PC-9 (cell line): ENCODE measurements at regions not wholly inside any gene's neighbourhood (a gene's known extent, or its start where the extent isn't known, plus 50 kb on each side); places are given as distances from the start of the nearest gene placed in this dataset.
"Not testable (repeated sequence)": the region's sequence is repeated elsewhere in the genome, so short reads cannot be mapped to it uniquely, and the experiment has no call there.

Experiments
- BruUV-seq: library from RNA; stranded (reverse); fragments of 400-500 nt; replicated peaks from 2 replicates; lab custom pipeline; 2021; lab: Mats Ljungman, UMichigan
- CTCF ChIA-PET: fragments of 300-600 bp; sonication (Branson Sonifier 250); formaldehyde crosslinking; loops from one replicate; lab custom pipeline; 2022; ENCODE audit warnings: antibody characterized with exemption; lab: Charles Lee
- POLR2A ChIA-PET: fragments of 300-600 bp; sonication (Branson Sonifier 250); formaldehyde crosslinking; loops from one replicate; lab custom pipeline; 2022; ENCODE audit warnings: antibody characterized with exemption; ENCODE audit not compliant: unreplicated experiment; lab: Charles Lee
- DNase-seq, 2 experiments: peaks; one replicate each; pipeline versions ENCODE4 v3.0.0 to v3.0.0-alpha.2; 2015 to 2022; ENCODE audit warnings: mixed read lengths in 1 of 2
- H2AFZ ChIP-seq: fragments of 200-600 bp; sonication (generic); 2 replicates; pipeline ENCODE4 v1.8.1; 2017; ENCODE audit warnings: antibody characterized with exemption
- H3F3A ChIP-seq: fragments of 200-600 bp; sonication (generic); 2 replicates; pipeline ENCODE4 v1.8.1; 2017; ENCODE audit warnings: antibody characterized with exemption, mild to moderate bottlenecking, low read depth; ENCODE audit not compliant: insufficient read depth
- H3K27ac ChIP-seq: fragments of 200-600 bp; sonication (generic); 2 replicates; pipeline ENCODE4 v1.6.1; 2016; ENCODE audit warnings: mixed run types
- H3K27me3 ChIP-seq: fragments of 200-600 bp; sonication (generic); 2 replicates; pipeline ENCODE4 v1.6.1; 2016; ENCODE audit warnings: low read depth, mixed run types; ENCODE audit not compliant: insufficient read depth
- H3K36me3 ChIP-seq: fragments of 200-600 bp; sonication (generic); 2 replicates; pipeline ENCODE4 v1.6.1; 2016; ENCODE audit warnings: low read depth, mixed run types
- H3K4me1 ChIP-seq: fragments of 200-600 bp; sonication (generic); replicated peaks from 2 replicates; pipeline ENCODE4 v1.6.1; 2016; ENCODE audit warnings: mixed run types; ENCODE audit not compliant: insufficient read depth
- H3K4me2 ChIP-seq: fragments of 200-600 bp; sonication (generic); 2 replicates; pipeline ENCODE4 v1.6.1; 2017; ENCODE audit warnings: mixed run types
- H3K4me3 ChIP-seq: fragments of 200-600 bp; sonication (generic); 2 replicates; pipeline ENCODE4 v1.6.1; 2016; ENCODE audit warnings: mixed run types
- H3K79me2 ChIP-seq: fragments of 200-600 bp; sonication (generic); 2 replicates; pipeline ENCODE4 v1.6.1; 2017; ENCODE audit warnings: low read depth, mixed run types
- H3K9me2 ChIP-seq: fragments of 200-600 bp; sonication (generic); 2 replicates; pipeline ENCODE4 v1.8.1; 2017; ENCODE audit warnings: mild to moderate bottlenecking; ENCODE audit not compliant: insufficient read depth
- H3K9me3 ChIP-seq: fragments of 200-600 bp; sonication (generic); 2 replicates; pipeline ENCODE4 v1.8.1; 2016; ENCODE audit warnings: low read depth; ENCODE audit not compliant: insufficient read depth
- H4K20me1 ChIP-seq: fragments of 200-600 bp; sonication (generic); 2 replicates; pipeline ENCODE4 v1.8.1; 2017; ENCODE audit not compliant: insufficient read depth
- EZH2 ChIP-seq: fragments of 200-600 bp; sonication (generic); IDR thresholded peaks from 2 replicates; pipeline ENCODE4 v1.8.0; 2017; ENCODE audit warnings: antibody characterized with exemption, low read depth
- intact Hi-C: fragments of 100-400 bp; cut with micrococcal nuclease; formaldehyde crosslinking; loops from one replicate; pipeline ENCODE4 v1.10.0; 2022; ENCODE audit not compliant: unreplicated experiment
- TF ChIP-seq, protein P1 (sequence below): fragments of 200-600 bp; sonication (generic); conservative IDR thresholded peaks from 2 replicates; pipeline ENCODE4 v1.6.1; 2017; ENCODE audit warnings: mixed run types, antibody characterized with exemption, mild to moderate bottlenecking, moderate library complexity

DNA sequence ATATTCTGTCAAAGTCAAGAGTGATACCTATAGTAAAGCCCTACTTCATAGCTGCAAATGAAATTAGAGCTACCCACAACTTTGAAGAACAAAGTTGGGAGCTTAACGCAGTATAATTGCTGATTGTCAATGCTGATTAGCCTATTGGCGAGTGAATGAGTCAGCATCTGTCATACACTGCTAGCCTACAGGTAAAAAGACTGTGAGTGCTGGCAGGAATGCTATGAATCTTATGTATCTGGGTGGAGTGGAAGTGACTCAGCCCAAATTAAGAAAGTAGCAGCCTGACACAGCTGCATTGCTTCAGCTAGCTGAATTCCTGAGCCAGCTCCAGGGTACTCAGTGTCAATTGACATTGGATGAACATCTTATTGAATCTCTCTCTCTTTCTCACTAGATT, 179.4 kb upstream of the DCC start:
- H3F3A ChIP-seq = peaks cover 18% of the 10 kb centered on the region
- no peaks in the 10 kb centered on the region for H4K20me1 ChIP-seq
- no peaks in the 10 kb centered on the region for H3K27me3 ChIP-seq
- TF ChIP-seq EZH2 = no peak
- TF ChIP-seq, protein P1, sequence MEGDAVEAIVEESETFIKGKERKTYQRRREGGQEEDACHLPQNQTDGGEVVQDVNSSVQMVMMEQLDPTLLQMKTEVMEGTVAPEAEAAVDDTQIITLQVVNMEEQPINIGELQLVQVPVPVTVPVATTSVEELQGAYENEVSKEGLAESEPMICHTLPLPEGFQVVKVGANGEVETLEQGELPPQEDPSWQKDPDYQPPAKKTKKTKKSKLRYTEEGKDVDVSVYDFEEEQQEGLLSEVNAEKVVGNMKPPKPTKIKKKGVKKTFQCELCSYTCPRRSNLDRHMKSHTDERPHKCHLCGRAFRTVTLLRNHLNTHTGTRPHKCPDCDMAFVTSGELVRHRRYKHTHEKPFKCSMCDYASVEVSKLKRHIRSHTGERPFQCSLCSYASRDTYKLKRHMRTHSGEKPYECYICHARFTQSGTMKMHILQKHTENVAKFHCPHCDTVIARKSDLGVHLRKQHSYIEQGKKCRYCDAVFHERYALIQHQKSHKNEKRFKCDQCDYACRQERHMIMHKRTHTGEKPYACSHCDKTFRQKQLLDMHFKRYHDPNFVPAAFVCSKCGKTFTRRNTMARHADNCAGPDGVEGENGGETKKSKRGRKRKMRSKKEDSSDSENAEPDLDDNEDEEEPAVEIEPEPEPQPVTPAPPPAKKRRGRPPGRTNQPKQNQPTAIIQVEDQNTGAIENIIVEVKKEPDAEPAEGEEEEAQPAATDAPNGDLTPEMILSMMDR = no peak
- peak overlapping the region; percentile 50 for H3K4me2 ChIP-seq
- H3K9me2 ChIP-seq = no peaks in the 10 kb centered on the region
- no peaks in the 10 kb centered on the region for H3K79me2 ChIP-seq
- POLR2A ChIA-PET = interaction anchor here (0.5 kb wide), 1 partner anchor 174 kb away, joined by 3 read pairs; no protein-coding TSS in a partner anchor
- peaks cover 35% of the 10 kb centered on the region for H3K4me1 ChIP-seq
- intact Hi-C loops = loop anchor here (1.0 kb wide), 1 partner anchor 10 kb away; no protein-coding TSS in a partner anchor
- peak; percentile 52 to 96 for DNase-seq
- H3K4me3 ChIP-seq = no peak overlapping the region
- H2AFZ ChIP-seq = no peak overlapping the region
- no peaks in the 10 kb centered on the region for H3K36me3 ChIP-seq
- CTCF ChIA-PET = no interaction called here
- BruUV-seq = no TSS peak
- H3K27ac ChIP-seq = peak overlapping the region; percentile 83
- peaks cover 51% of the 10 kb centered on the region for H3K9me3 ChIP-seq

- CTCF ChIA-PET = no interaction called here
- DNase-seq = no peak
- Histone ChIP-seq H2AFZ (no peak overlapping the region), H3K4me3 (no peak overlapping the region), H3K4me2 (no peak overlapping the region), H3K9me2 (no peaks in the 10 kb centered on the region), H3K27me3 (no peaks in the 10 kb centered on the region), H3K4me1 (peaks cover 16% of the 10 kb centered on the region), H3K27ac (no peak overlapping the region), H3F3A (peaks cover 15% of the 10 kb centered on the region), H3K79me2 (no peaks in the 10 kb centered on the region), H3K36me3 (no peaks in the 10 kb centered on the region), H3K9me3 (peaks cover 43% of the 10 kb centered on the region), H4K20me1 (no peaks in the 10 kb centered on the region)
- BruUV-seq = no TSS peak
- intact Hi-C loops = no loop called here
- POLR2A ChIA-PET = no interaction called here
- TF ChIP-seq EZH2 = no peak
- TF ChIP-seq, protein P1 = no peak
Observed at GRCh38 chr18:52163478-52163877, 176.5 kb upstream of the DCC start.

DNA sequence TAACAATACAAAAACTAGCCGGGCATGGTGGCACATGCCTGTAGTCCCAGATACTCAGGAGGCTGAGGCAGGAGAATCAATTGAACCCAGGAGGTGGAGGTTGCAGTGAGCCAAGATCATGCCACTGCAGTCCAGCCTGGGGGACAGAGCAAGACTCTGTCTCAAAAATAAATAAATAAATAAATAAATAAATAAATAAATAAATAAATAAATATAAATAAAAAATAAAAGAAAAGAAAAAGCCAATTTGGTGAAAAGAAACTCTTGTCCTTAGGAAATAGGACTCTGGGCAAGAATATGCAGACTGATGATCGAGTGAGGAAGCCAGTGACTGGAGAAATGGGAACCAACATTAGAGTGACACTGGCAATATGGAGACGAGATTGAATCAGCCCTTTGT, 171.9 kb upstream of the DCC start:
- peaks cover 11% of the 10 kb centered on the region; the same call in 1 of the 2 replicates for H3K9me3 ChIP-seq
- POLR2A ChIA-PET, CTCF ChIA-PET, DNase-seq, H3K36me3 ChIP-seq, H3K9me2 ChIP-seq, H3K79me2 ChIP-seq, H3F3A ChIP-seq, intact Hi-C loops, H3K27ac ChIP-seq, H3K27me3 ChIP-seq, H3K4me2 ChIP-seq, H4K20me1 ChIP-seq, H2AFZ ChIP-seq, H3K4me1 ChIP-seq, H3K4me3 ChIP-seq, BruUV-seq: not testable (repeated sequence)

DNA sequence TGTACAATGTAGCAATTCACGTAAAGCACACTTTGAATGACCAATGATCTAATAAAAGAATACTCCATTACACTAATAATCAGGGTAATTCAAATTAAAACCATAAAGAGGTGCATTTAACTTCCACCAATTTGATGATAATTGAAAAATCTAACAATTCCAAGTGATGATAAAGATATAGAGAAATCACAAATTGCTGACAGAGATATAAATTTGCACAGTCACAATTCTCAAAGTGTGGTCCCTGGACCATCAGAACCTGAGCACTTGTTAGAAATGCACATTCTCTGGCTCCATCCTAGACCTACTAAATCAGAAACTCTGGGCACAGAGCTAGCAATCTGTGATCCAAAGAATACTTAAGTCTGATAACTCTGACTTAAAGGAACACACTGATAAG, 165.8 kb upstream of the DCC start:
- Histone ChIP-seq H3K4me3 (no peak overlapping the region), H3K27ac (no peak overlapping the region), H3F3A (no peaks in the 10 kb centered on the region), H4K20me1 (no peaks in the 10 kb centered on the region), H3K79me2 (no peaks in the 10 kb centered on the region), H3K36me3 (no peaks in the 10 kb centered on the region), H3K27me3 (no peaks in the 10 kb centered on the region), H3K9me2 (no peaks in the 10 kb centered on the region), H2AFZ (no peak overlapping the region), H3K4me2 (no peak overlapping the region), H3K9me3 (no peaks in the 10 kb centered on the region), H3K4me1 (peaks cover 8% of the 10 kb centered on the region)
- DNase-seq = no peak
- intact Hi-C loops = no loop called here
- no TSS peak for BruUV-seq
- ChIA-PET CTCF (no interaction called here), POLR2A (no interaction called here)
- no peak for TF ChIP-seq EZH2
- TF ChIP-seq, protein P1 = no peak
